ENCODE measurements at regions not wholly inside any gene's neighbourhood (a gene's known extent, or its start where the extent isn't known, plus 50 kb on each side); places are given as distances from the start of the nearest gene placed in this dataset.

DNA sequence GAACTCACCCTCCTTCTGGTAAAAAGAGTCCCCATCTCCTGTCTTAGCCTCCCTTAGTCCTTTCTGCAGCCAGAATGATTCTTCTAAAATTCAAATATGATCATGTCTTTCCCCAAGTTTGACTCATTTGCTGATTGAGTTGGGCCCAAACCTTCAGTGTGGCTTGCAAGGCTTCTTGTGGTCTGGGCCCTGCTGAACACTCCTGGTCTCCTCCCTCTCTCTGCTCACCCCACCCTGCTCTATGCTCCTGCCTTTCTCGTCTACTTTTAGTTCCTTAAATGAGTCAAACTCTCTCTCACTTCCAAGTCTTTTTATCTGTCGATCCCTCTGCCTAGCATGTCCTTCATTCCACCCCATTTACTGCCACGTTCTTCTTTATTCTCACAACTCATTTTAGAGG is 72.6 kb downstream of the CCR1 start:
- Histone ChIP-seq H3K36me3 (no peaks in the 10 kb centered on the region), H3K27me3 (no peaks in the 10 kb centered on the region), H3K4me1 (ENCODE audit: low read depth) (no peaks in the 10 kb centered on the region), H3K27ac (no peak overlapping the region), H3K9me3 (ENCODE audit: low read depth) (no peaks in the 10 kb centered on the region), H3K4me3 (no peak overlapping the region)
- DNase-seq (ENCODE audit: low read depth in 1 of 2, low spot score in 1 of 2), result no peak
- TF ChIP-seq, protein P1, sequence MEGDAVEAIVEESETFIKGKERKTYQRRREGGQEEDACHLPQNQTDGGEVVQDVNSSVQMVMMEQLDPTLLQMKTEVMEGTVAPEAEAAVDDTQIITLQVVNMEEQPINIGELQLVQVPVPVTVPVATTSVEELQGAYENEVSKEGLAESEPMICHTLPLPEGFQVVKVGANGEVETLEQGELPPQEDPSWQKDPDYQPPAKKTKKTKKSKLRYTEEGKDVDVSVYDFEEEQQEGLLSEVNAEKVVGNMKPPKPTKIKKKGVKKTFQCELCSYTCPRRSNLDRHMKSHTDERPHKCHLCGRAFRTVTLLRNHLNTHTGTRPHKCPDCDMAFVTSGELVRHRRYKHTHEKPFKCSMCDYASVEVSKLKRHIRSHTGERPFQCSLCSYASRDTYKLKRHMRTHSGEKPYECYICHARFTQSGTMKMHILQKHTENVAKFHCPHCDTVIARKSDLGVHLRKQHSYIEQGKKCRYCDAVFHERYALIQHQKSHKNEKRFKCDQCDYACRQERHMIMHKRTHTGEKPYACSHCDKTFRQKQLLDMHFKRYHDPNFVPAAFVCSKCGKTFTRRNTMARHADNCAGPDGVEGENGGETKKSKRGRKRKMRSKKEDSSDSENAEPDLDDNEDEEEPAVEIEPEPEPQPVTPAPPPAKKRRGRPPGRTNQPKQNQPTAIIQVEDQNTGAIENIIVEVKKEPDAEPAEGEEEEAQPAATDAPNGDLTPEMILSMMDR (IDR thresholded peaks at IDR 0.05; ENCODE audit: low read depth, low read length), result no peak

DNA sequence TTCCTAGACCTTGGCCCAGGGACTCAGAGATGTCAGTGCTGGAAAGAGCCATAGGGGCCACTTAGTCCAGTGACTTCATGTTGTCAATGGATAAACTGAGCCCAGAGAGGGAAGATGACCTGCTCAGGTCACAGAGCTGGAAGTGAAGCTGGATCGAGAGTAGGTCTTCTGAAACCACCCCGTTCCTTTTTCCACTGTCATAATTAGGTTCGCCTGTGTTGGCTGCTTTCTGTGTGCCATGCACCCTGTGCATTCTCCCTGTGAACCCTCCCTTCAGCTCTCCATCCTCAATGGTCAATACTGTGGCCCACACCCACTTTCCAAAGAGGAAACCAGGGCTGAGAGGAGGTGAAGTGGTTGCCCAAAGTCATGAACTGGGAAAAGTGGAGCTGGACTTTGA is 74.8 kb downstream of the CCR1 start:
- Histone ChIP-seq H3K27me3 (no peaks in the 10 kb centered on the region), H3K9me3 (ENCODE audit: low read depth) (no peaks in the 10 kb centered on the region), H3K36me3 (no peaks in the 10 kb centered on the region), H3K4me1 (ENCODE audit: low read depth) (no peaks in the 10 kb centered on the region), H3K27ac (no peak overlapping the region), H3K4me3 (no peak overlapping the region)
- DNase-seq (ENCODE audit: low read depth in 1 of 2, low spot score in 1 of 2), result no peak
- TF ChIP-seq, protein P1 (IDR thresholded peaks at IDR 0.05; ENCODE audit: low read depth, low read length), result no peak

DNA sequence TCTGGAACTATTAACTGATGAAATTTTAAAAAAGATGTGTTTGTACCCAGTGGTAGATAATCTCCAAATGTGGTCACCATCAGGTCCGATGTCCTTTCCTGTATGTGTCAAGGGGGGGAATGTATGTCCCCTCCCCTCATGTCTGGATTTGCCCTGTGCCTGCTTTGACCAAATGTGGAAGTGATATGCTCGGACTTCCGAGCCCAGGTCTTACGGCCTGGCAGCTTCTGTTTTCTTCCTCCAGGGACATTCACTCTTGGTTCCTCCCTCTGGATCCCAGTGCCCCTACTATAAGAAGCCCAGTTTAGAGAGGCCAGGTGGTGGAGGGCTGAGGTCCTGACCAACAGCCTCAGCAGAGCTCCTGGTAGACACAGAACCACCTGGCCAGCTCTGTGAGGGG is 75.5 kb downstream of the CCR1 start:
- Histone ChIP-seq H3K27me3 (no peaks in the 10 kb centered on the region), H3K4me1 (ENCODE audit: low read depth) (no peaks in the 10 kb centered on the region), H3K4me3 (no peak overlapping the region), H3K36me3 (no peaks in the 10 kb centered on the region), H3K27ac (no peak overlapping the region), H3K9me3 (ENCODE audit: low read depth) (no peaks in the 10 kb centered on the region)
- no peak for DNase-seq (ENCODE audit: low read depth in 1 of 2, low spot score in 1 of 2)
- TF ChIP-seq, protein P1 (IDR thresholded peaks at IDR 0.05; ENCODE audit: low read depth, low read length), result no peak

DNA sequence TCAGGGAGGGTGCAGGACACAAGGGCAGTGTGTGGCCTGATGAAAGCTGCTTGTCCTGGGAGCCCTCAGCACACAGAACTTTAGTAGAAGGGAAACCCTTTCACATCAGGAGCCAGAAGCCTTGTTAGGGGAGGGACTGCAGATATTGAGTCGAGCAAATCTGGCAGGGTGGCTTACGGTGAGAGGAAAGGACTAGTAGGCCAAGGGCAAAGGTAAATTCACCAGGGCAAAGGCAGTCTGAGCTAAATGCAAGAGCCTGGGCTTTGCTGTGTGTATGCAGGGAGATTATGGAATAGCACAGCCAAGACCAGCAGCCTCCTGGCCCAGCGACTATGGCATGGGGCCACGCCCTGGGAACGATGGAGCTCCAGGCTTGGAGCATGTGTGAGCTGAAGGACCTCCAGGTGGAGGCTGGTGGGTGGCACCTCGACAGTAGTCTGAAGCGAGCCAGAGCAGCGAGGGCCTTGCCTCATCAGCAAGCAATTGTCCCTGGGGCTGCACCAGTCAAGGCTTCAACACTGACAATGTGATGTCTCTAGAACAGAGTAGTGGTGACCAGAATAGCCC is 76.1 kb downstream of the CCR1 start:
- H3K4me3 ChIP-seq, result no peak overlapping the region
- TF ChIP-seq, protein P1 (IDR thresholded peaks at IDR 0.05; ENCODE audit: low read depth, low read length), result no peak

DNA sequence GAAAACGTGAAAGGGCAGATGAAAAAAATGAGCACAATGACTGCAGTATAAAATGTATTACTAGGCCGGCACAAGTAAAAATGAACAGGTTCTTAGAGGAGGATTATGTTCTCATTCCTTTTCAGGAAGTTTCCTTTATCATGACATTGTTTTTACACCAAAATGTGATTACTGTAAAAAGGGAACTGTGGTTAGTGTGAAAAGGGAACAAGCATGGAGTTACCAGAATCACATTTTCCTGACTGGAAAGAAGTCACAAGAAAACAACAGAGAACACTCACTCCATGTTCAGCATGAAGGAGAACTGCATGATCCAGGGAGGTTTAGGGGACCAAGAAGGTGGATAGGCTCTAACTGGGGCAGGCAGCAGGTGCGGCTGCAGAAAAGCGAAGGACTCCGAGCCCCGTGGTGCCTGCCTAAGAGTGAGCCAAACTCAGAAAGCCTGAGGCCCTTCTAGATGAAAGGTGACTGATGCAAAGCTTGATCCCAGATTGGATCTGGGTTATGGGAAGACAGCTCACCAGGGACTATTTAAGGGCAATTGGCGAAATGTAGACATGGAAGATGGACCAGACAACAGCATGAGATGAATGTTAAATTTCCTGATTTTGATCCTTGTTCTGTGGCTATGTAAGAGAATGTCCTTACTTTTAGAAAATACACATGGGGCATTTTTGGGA is 77.3 kb downstream of the CCR1 start:
- no peak overlapping the region for H3K27ac ChIP-seq
- H3K4me1 ChIP-seq (ENCODE audit: low read depth), result no peaks in the 10 kb centered on the region
- no peak for DNase-seq (ENCODE audit: low read depth in 1 of 2, low spot score in 1 of 2)
- H3K9me3 ChIP-seq (ENCODE audit: low read depth), result no peaks in the 10 kb centered on the region
- no peaks in the 10 kb centered on the region for H3K36me3 ChIP-seq
- no peak overlapping the region for H3K4me3 ChIP-seq
- TF ChIP-seq, protein P1 (IDR thresholded peaks at IDR 0.05; ENCODE audit: low read depth, low read length), result no peak
- H3K27me3 ChIP-seq, result no peaks in the 10 kb centered on the region

More for the DNA sequence above, 76.1 kb downstream of the CCR1 start:
- Histone ChIP-seq H3K9me3 (ENCODE audit: low read depth) (no peaks in the 10 kb centered on the region), H3K27me3 (no peaks in the 10 kb centered on the region), H3K36me3 (no peaks in the 10 kb centered on the region), H3K27ac (no peak overlapping the region), H3K4me1 (ENCODE audit: low read depth) (no peaks in the 10 kb centered on the region)
- DNase-seq (ENCODE audit: low read depth in 1 of 2, low spot score in 1 of 2), result no peak
